ENCODE measurements at regions not wholly inside any gene's neighbourhood (a gene's known extent, or its start where the extent isn't known, plus 50 kb on each side); places are given as distances from the start of the nearest gene placed in this dataset.

DNA sequence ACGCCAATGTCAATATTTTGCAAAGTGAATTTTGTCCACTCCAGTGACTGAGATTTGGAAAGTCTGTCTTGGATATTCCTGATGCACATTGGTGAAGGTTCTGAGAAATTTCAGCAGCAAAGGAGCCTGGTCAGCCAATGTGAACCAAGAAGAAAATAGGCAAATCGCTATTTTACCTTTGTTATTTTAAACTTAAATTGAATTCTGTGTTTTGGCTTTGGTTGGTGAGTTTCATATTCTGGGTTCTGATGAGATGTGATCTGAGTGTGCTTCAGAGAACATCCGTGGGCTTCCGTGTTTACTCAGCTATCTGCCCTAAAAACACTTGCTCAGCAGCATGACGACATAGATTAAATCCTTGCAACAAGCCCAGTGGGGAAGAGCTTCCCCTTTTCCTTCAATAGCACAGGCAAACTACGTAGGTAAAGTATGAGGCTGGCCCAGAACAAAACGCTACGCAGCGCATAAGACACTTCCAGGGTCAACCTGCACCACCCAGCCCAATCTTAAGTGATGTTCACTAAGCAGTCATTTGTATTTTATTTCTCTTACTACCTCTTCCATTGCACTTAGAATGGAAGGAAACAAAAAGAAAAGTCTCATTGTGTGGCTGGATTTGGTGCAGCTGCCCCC, 176.4 kb upstream of the KAZN start:
- H4K20me1 ChIP-seq (ENCODE audit: insufficient read depth, low read length) = no peaks in the 10 kb centered on the region
- POLR2A ChIA-PET = no interaction called here
- H3K9ac ChIP-seq (ENCODE audit: insufficient read depth, low read depth, low read length) = no peak overlapping the region
- no peaks in the 10 kb centered on the region for H3K4me1 ChIP-seq (ENCODE audit: insufficient read depth, low read length)
- H3K36me3 ChIP-seq (replicated peaks in 1 of 2; ENCODE audit: control insufficient read depth in 1 of 2, insufficient read depth in 2 of 2, low read length in 2 of 2) = no peaks in the 10 kb centered on the region
- H3K79me2 ChIP-seq (ENCODE audit: insufficient read depth, low read length) = no peaks in the 10 kb centered on the region
- H3K27me3 ChIP-seq (ENCODE audit: control insufficient read depth in 1 of 2, insufficient read depth in 2 of 2, low read length in 2 of 2) = no peaks in the 10 kb centered on the region; a peak in 1 of 5 replicates
- H2AFZ ChIP-seq (ENCODE audit: low read length) = no peak overlapping the region
- no peaks in the 10 kb centered on the region for H3K9me3 ChIP-seq (ENCODE audit: low read length)
- FAIRE-seq (no peak), ATAC-seq (no peak), DNase-seq (ENCODE audit: low spot score) (no peak)
- H3K4me2 ChIP-seq (ENCODE audit: low read depth, low read length) = no peak overlapping the region
- H3K27ac ChIP-seq (ENCODE audit: extremely low read length, insufficient read depth, low read length) = no peak overlapping the region
- no TSS peak for BruUV-seq (replicated peaks)
- intact Hi-C loops (cut with micrococcal nuclease; ENCODE audit: unreplicated experiment) = no loop called here
- WGBS (ENCODE audit: low lambda C conversion rate) = 21% methylated on average over 9 of the region's 9 CpGs
- H3K4me3 ChIP-seq (replicated peaks in 1 of 3; ENCODE audit: insufficient read depth in 1 of 3, low read depth in 2 of 3, low read length in 3 of 3) = no peak overlapping the region
- in situ Hi-C loops (cut with HindIII; ENCODE audit: extremely low pct_ligation_motif_present, low pct_unique_long_range_greater_than_20kb) = no loop called here
- CTCF ChIA-PET (ENCODE audit: low intra/inter-chr PET ratio, low total read pairs) = no interaction called here
- TF ChIP-seq ZFP62 (CRISPR knock-in tag; IDR thresholded peaks at IDR 0.05) (no peak), PRMT3 (CRISPR knock-in tag; IDR thresholded peaks at IDR 0.05; ENCODE audit: borderline replicate concordance, low read depth) (no peak), MED1 (CRISPR knock-in tag; IDR thresholded peaks at IDR 0.05) (no peak), ZFYVE20 (CRISPR knock-in tag; IDR thresholded peaks at IDR 0.05; ENCODE audit: borderline replicate concordance, low read depth) (no peak), ZNF652 (CRISPR knock-in tag; IDR thresholded peaks at IDR 0.05; ENCODE audit: borderline replicate concordance, low read depth) (no peak)
- TF ChIP-seq, protein P1, sequence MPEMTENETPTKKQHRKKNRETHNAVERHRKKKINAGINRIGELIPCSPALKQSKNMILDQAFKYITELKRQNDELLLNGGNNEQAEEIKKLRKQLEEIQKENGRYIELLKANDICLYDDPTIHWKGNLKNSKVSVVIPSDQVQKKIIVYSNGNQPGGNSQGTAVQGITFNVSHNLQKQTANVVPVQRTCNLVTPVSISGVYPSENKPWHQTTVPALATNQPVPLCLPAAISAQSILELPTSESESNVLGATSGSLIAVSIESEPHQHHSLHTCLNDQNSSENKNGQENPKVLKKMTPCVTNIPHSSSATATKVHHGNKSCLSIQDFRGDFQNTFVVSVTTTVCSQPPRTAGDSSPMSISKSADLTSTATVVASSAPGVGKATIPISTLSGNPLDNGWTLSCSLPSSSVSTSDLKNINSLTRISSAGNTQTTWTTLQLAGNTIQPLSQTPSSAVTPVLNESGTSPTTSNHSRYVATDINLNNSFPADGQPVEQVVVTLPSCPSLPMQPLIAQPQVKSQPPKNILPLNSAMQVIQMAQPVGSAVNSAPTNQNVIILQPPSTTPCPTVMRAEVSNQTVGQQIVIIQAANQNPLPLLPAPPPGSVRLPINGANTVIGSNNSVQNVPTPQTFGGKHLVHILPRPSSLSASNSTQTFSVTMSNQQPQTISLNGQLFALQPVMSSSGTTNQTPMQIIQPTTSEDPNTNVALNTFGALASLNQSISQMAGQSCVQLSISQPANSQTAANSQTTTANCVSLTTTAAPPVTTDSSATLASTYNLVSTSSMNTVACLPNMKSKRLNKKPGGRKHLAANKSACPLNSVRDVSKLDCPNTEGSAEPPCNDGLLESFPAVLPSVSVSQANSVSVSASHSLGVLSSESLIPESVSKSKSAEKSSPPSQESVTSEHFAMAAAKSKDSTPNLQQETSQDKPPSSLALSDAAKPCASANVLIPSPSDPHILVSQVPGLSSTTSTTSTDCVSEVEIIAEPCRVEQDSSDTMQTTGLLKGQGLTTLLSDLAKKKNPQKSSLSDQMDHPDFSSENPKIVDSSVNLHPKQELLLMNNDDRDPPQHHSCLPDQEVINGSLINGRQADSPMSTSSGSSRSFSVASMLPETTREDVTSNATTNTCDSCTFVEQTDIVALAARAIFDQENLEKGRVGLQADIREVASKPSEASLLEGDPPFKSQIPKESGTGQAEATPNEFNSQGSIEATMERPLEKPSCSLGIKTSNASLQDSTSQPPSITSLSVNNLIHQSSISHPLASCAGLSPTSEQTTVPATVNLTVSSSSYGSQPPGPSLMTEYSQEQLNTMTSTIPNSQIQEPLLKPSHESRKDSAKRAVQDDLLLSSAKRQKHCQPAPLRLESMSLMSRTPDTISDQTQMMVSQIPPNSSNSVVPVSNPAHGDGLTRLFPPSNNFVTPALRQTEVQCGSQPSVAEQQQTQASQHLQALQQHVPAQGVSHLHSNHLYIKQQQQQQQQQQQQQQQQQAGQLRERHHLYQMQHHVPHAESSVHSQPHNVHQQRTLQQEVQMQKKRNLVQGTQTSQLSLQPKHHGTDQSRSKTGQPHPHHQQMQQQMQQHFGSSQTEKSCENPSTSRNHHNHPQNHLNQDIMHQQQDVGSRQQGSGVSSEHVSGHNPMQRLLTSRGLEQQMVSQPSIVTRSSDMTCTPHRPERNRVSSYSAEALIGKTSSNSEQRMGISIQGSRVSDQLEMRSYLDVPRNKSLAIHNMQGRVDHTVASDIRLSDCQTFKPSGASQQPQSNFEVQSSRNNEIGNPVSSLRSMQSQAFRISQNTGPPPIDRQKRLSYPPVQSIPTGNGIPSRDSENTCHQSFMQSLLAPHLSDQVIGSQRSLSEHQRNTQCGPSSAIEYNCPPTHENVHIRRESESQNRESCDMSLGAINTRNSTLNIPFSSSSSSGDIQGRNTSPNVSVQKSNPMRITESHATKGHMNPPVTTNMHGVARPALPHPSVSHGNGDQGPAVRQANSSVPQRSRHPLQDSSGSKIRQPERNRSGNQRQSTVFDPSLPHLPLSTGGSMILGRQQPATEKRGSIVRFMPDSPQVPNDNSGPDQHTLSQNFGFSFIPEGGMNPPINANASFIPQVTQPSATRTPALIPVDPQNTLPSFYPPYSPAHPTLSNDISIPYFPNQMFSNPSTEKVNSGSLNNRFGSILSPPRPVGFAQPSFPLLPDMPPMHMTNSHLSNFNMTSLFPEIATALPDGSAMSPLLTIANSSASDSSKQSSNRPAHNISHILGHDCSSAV (CRISPR knock-in tag; IDR thresholded peaks at IDR 0.05; ENCODE audit: borderline replicate concordance) = no peak
- TF ChIP-seq, protein P2, sequence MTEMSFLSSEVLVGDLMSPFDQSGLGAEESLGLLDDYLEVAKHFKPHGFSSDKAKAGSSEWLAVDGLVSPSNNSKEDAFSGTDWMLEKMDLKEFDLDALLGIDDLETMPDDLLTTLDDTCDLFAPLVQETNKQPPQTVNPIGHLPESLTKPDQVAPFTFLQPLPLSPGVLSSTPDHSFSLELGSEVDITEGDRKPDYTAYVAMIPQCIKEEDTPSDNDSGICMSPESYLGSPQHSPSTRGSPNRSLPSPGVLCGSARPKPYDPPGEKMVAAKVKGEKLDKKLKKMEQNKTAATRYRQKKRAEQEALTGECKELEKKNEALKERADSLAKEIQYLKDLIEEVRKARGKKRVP (CRISPR knock-in tag; IDR thresholded peaks at IDR 0.05) = peak in 1 of 2 experiments; percentile 71; a peak in 2 of 4 replicates
- TF ChIP-seq, protein P3, sequence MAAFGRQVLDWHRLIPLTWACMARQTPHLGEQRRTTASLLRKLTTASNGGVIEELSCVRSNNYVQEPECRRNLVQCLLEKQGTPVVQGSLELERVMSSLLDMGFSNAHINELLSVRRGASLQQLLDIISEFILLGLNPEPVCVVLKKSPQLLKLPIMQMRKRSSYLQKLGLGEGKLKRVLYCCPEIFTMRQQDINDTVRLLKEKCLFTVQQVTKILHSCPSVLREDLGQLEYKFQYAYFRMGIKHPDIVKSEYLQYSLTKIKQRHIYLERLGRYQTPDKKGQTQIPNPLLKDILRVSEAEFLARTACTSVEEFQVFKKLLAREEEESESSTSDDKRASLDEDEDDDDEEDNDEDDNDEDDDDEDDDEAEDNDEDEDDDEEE (CRISPR knock-in tag; IDR thresholded peaks at IDR 0.05) = no peak
- TF ChIP-seq, protein P4, sequence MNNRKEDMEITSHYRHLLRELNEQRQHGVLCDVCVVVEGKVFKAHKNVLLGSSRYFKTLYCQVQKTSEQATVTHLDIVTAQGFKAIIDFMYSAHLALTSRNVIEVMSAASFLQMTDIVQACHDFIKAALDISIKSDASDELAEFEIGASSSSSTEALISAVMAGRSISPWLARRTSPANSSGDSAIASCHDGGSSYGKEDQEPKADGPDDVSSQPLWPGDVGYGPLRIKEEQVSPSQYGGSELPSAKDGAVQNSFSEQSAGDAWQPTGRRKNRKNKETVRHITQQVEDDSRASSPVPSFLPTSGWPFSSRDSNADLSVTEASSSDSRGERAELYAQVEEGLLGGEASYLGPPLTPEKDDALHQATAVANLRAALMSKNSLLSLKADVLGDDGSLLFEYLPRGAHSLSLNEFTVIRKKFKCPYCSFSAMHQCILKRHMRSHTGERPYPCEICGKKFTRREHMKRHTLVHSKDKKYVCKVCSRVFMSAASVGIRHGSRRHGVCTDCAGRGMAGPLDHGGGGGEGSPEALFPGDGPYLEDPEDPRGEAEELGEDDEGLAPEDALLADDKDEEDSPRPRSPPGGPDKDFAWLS (CRISPR knock-in tag; IDR thresholded peaks at IDR 0.05; ENCODE audit: borderline replicate concordance) = no peak
- TF ChIP-seq, protein P5, sequence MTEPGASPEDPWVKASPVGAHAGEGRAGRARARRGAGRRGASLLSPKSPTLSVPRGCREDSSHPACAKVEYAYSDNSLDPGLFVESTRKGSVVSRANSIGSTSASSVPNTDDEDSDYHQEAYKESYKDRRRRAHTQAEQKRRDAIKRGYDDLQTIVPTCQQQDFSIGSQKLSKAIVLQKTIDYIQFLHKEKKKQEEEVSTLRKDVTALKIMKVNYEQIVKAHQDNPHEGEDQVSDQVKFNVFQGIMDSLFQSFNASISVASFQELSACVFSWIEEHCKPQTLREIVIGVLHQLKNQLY (CRISPR knock-in tag; IDR thresholded peaks at IDR 0.05) = no peak
